Stimulated activated CD8-positive, alpha-beta memory T cell treated with anti-CD3 and anti-CD28 coated beads, Interleukin-2, amount 100 ng/mL, for 48 hours (primary cell): ENCODE measurements at regions not wholly inside any gene's neighbourhood (a gene's known extent, or its start where the extent isn't known, plus 50 kb on each side); places are given as distances from the start of the nearest gene placed in this dataset.
"Not testable (repeated sequence)": the region's sequence is repeated elsewhere in the genome, so short reads cannot be mapped to it uniquely, and the experiment has no call there.

ENCODE experiments used
- DNase-seq, 2 donors: peaks; one replicate each; pipeline ENCODE4 v3.0.0-alpha.2; 2020; ENCODE audit warnings: low read depth in 2 of 2

DNA sequence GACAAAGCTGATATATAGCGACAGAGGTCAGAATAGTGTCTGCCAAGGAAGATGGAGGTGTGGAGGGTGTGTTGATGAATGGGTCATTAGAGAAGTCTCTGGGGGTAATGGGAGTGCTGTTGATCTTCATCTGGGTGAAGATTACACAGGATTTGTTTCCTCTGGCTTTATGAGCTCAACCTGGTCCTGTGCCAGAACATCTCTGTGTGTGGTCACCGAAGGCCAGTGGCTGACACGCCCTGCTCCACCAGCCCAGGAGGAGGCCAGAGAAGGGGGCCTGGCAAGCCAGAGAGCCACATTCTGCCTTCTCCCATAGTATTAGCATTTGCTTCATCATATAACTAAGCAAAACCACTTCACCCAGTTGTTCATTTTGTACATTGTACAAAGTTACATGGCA, 121.1 kb downstream of the ZNF621 start:
- no peak for DNase-seq

DNA sequence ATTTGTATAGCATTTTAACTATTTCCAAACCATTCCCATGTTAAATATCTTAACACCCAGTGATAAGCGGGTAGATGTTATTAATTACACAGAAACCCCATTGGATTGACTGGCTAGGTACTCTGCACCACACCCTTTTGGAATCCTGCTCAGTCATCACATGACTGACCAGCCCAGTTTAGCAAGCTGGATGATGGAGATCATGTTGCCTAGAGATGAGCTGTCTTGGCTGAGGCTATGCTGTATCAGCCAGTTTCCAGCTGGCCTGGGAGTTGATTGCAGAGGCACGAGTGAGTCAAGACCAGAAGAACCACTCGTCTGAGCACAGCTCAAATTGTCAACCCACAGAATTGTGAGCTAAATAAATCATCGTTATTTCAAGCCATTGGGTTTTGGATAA, 124.6 kb downstream of the ZNF621 start:
- no peak for DNase-seq

DNA sequence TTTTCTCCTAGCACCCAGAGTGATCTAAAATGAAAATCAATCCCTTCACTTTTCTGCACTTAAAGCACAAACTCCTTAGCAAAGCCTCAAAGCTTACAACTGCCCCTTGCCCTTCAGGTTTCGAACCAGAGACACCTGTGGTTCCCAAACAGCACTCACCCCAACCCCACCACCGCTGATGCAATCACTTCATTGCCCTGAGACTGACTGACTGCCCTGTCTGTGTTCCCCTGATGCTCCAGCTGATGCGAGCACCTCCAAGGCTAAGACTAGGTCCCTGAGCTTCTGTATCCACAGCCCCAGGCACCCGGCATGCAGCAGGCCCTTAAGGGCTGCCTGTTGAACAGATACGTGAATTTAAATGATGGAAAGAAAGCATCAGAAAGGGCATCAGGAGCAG, 127.3 kb downstream of the ZNF621 start:
- DNase-seq: no peak

DNA sequence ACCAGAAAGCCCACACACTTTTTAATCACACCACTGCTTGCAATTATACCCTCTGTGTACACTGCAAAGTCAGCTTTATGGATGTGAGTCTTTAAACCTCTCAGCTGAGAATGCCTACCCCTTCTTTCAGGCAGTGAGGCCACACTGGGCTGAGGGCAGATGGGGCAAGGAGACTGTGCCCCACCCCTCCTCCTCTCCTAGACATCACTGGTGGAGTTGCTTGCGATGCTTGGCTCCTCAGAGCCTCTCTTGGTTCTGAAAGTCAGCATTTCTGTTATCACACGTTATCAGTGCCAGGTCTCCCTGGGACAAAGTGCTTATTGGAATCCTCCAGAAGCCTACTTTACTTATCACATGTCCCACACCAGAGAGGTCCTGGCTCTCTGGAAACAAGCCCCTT, 128.2 kb downstream of the ZNF621 start:
- no peak for DNase-seq

DNA sequence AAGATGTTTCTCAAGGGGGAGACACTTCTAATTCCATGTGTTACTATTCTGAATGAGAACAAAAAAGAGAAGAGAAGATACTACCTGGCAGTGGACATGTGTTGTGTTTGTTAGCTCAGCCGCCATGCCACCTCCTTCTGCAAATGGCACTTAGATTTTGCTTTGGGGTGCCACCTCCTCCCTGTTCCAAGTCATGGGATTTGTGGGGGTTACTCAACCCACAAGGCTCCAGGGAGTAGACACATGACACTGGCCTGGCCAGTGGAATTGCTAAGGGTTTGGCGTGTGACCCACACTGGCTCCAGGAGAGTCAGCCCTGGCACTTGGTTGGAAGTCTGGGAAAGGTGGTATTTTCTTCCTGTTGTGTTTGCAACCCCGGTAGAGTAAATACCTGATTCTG, 129.1 kb downstream of the ZNF621 start:
- no peak for DNase-seq

DNA sequence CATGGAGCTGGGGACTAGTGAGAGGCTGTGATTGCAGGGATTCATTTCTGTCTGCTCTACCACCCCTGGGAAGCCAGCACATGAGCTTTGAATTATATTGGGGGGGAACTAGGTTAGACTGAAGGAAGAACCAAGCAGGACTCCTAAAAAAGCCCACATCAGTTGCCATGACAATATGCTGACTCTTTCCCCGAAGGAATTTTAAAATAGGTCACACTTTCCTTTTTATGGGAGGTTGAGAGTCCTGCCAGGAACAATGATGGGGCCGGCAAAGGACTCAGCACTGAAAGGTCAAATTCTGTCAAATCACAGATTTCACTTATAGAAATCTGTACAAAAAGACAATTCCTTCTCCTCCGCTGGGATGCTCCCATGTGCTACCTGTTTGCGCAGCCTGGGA, 130.8 kb downstream of the ZNF621 start:
- no peak for DNase-seq

DNA sequence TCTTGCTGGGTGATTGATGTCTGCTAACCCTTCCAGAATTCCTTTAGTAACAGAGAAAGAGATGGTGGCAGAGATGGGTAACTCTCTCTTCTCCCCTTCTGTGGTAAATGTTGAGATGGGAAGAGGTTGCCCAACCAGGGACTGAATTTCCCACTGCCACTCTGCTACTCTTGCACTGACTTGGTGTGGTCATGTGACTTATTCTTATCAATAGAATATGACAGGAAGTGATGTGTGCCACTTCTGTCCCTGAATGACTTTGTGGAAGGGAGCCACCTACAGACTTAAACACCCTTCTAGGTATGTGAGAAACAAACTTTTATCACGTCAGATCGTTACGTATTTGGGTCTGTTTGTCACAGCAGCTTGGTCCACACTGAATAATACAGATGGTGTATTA, 132.9 kb downstream of the ZNF621 start:
- DNase-seq: no peak

DNA sequence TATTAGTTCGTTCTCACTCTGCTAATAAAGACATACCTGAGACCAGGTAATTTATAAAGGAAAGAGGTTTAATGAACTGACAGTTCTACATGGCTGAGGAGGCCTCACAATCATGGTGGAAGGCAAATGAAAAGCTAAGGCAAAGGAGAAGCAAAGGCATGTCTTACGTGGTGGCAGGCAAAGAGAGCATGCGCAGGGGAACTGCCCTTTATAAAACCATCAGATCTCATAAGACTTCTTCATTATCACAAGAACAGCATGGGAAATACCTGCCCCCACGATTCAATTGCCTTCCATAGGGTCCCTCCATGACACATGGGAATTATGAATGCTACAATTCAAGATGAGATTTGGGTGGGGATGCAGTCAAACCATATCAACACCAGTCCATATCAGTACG, 133.5 kb downstream of the ZNF621 start:
- no peak for DNase-seq

DNA sequence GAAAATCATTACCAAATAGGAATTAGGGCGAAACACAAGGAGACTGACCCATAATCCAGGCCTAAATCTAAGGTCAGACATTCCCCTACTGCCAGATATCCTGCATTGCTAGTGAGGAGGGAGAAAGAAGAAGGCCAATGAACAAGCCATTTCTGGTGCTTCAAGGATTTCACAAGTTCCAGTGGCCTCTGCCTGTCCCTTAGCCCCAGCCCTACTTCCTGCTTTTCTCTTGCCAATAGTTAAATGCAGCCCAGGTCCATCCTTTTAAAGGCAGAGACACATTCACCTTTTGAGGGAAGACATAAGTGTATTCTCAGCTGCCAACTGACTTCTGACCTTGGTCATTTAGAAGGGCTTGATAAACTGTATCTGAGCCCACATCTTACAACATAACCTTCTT, 135.8 kb downstream of the ZNF621 start:
- no peak for DNase-seq

DNA sequence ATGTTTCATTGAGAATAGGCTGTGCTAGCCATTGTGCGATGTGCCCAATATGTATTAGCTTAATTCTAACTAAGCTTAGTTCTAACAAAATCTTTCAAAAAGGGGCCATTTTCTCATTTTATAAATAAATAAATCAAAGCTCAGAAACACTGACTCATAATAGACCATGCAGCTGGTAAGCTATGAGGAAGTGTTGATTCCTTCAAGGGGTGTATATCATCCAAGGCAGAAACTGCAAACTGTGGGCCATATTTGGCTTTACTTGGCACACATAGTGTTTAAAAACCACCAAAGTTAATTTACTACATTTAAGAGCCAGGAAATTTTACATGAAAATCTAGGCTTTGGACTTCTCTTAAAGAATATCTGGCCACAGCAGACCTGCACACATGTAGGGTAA, 136.5 kb downstream of the ZNF621 start:
- DNase-seq: no peak

DNA sequence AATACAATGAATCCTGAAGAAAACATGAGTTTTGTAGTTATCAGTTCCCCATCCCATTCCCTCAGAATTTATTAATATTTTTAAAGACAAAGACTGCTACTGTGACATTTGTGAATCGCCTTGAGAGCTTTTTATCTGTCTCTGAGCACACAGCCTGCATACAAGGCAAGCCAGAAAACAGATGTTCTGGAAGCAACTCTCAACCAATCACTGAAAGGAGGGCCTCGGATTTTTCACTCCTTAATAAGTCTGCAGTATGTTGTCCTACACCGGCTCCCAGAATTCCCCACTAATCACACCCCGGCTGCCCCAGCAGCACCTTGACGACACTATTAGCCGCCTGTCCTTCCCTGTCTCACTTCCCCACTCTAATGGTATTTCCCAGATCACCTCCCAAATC, 138.5 kb downstream of the ZNF621 start:
- no peak for DNase-seq

DNA sequence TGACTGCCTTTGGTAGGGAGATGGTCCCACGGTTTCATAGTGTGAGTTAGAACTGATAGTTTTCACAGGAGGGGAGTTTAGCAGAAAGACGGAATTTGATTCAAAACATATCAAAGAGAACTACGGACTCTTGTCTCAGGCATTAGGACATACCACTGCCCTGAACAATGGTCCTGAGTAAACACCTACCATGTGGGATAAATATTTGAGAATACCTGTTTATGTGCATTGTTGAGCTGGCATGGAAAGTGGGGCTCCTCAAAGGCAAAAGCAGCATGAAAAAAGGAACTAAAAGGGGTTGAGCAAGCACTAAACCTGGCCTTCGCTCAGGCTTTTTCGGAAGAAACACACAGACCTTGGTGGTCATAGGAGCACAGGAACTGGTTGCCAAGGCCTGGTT, 144.4 kb downstream of the ZNF621 start:
- no peak for DNase-seq

DNA sequence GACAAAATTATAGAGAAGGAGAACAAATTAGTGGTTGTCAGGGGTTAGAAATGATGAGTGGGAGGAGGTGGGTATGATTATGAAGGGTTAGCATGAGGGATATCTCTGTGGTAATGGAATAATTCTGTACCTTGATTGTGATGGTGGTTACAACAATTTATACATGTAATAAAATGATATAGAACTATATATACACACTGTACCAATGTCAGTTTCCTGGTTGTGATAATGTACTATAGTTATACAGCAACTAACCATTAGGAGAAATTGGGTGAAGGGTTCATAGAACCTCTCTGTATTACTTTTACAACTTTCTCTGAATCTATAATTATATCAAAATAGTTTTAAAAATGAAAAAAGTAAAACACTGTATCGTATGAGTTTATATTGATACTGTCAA, 148.1 kb downstream of the ZNF621 start:
- no peak for DNase-seq

DNA sequence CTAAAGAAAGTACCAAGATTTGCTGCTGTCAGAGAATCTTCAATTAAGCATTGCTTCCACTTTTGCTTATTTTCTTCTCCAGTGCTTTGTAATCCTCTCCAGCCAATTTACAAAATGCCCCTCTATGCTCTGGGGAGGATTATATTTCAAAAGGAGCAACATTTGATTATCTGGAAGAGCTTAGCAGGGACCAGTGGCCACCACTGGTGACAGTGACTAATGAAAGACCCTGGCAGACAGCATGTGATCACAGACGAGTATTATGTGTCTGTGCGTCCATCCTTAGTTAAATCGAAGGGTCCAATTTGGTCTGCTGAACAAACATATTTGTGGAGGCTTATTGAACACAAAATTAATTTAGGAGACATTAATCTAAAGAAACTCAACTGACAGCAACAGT, 152.6 kb downstream of the ZNF621 start:
- no peak for DNase-seq

DNA sequence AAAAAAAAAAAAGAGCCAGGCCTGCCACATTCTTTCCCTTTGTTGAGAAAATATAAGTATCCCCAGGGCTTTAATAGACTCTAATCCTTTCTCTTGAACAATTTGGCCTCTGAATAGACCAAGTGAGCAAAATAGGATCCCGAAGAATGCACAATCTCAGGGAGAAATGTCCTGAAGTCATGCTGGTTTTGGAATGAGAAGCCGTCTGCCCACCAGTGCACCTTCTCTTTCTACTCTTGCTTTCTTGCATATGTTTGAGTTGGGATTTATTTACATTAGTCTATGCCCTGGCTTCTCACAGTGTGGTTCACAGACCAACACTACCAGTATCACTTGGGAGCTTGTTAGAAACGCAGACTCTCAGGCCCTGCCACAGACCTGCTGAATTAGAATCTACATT, 153.0 kb downstream of the ZNF621 start:
- no peak for DNase-seq

DNA sequence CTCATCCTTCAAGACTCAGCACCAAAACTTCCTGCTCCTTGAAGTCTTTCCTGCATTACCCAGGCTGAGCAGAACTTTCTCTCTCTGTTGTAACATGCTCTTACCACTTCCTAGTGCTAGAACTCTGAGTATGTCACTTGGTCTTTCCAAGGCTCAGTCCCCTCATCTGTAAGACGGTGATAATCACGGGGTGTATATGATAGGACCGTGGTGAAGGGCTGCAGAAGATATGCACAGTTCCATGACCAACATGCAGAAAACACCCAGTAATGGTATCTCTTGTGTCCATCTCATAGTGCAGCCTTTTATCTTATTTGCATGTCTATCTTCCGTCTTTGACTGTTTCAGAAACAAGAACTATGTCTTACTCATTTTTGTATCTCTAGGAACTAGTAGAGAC, 154.5 kb downstream of the ZNF621 start:
- DNase-seq: no peak

DNA sequence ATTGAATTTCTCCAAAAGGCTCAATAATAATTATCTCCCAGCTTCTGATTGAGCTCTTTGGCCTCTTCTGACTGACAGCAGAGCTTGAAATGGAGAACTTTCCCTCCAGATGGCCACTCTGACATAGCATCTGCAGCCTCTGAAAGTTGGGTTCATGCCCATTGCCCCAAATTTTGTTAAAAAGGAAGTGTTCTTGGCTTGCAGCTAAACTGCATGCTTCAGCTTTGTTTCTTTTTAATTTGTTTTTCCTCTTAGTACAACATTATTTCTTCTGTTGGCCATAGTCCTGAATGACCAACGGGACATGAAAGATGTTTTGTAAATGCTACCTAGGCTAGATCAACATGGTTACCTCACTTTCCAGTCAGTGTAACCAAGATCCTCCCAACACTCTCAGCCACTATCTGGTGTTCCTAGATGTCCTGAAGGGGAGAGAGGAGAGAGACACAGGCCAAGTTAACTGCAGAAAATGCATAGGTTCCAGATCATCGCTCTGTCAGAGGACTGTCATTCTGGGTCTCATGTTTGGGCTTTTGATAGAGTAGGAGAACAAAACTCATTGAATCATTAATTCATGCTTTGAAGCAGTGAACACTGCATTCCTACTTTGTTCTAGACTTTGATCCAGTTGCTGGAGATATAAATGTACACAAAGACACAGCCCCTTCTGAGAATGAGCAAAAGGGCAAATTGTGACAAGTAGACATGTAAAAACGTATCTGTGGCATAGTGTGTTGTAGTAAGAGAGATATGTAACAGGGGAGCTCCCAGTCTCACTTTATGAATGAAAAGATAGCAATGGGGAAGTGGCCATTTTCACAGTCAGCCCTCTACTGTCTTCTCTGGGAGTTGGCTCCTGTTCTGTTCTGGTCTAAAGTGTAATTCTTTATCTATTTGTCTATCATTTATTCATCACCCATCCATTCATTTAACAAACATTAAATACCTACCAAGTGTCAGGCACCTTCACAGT, 156.2 kb downstream of the ZNF621 start:
- DNase-seq: no peak

DNA sequence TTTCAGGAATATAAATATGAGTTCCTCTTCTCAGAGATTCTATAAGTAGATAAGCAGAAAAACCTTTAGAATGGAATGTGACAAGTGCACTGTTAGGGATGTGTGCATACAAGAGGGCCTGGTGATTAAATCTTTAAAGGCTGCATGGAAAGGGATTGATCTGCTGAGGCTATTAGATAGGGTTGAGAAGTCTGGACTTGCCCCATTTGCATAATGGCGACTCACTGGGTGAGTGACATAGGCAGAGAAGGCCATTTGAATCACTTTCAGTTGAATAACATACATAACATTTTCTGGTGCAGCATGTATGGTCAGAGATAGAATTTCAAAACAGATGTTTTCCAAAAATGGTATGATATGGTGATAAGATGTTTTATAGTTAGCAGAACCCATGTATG, 156.9 kb downstream of the ZNF621 start:
- no peak for DNase-seq

DNA sequence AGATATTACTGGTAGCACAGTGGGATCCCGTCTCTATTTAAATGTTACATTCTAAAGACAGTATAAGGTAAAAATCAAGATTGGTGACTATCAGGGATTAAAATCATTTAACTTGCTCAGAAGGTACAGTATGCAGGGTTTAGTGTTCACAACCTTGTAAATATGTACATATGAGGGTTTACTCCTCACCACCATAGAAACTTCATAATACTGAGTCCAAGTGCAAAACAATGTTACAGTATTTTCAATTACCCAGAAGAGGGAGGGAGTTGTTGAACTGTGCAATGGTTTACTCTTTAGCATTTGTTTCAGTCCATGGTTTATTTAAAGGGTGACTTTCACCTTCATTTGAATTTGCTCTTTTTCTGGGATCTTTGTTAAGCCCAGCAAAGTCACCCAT, 165.1 kb downstream of the ZNF621 start:
- DNase-seq: no peak

DNA sequence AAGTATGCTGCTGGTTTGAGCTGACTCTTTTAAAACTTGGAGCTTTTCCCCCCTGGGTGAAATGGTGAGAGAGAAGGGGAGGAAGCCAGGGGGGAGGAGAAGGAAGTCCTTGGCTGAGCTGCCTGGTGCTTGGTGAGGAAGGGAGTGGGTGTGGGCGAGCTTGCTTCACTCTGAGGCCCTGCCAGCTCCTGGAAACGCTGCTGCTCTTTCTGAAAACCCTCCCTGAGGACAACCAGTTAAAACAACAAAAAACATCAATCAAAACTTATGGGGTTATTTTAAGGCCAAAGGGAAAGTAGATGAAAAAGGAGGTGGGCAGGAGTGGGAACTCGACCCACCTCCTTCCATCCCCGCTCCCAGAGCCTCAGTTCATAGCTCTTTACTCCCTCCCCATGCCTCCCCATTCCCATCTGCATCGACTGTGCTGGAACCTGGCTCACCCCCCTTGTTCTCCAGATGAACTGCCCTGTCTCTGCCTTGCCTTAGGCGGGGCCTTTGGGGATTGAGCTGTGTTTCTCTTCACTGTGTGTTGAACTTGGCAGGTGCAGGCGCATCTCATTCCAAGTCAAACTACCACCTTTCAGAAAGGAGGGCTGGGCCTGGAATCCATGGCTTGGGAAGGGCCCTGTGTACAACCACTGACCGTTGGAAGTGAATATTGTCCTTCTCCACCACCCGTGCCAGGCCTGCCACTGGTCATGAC, 166.1 kb downstream of the ZNF621 start:
- no peak for DNase-seq

DNA sequence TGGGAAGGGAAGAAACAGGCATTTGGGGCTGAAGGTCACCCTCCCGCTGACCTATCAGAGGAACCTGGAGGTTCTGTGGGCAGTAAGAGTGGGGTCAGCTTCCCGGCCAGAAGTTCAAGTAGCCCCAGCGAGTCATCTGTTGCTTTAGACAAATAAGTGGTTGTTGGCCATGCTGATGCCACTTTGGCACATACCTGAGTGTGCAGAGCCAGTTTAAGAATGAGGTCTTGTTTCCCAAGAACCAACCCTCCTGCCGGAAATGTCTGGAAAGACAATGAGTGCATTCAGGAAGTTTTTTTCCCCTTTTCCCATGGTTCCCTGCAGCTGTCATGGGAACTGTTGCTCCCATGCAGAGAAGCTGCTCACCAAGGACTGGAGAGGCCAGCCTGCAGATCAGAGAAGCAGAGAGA, 166.7 kb downstream of the ZNF621 start:
- no peak for DNase-seq

DNA sequence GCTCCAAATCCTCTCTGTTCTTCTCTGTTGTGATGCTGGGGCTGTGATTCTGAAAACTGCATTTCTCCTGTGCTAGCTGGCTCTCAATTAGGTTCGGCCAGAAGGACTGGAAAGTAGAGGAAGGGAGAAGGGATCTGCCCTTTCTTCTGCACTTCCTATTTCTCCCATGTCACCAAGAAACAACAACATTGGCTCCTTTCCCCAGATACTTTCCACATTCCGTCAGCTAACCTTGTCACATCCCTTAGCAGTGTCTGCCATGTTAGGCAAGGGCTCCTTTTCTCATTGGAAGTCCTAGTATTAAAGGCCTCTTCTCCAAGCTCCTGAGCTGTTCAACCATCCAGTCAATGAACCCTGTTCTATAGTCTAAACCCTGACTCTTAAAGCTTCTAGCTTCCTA, 171.1 kb downstream of the ZNF621 start:
- DNase-seq: no peak

DNA sequence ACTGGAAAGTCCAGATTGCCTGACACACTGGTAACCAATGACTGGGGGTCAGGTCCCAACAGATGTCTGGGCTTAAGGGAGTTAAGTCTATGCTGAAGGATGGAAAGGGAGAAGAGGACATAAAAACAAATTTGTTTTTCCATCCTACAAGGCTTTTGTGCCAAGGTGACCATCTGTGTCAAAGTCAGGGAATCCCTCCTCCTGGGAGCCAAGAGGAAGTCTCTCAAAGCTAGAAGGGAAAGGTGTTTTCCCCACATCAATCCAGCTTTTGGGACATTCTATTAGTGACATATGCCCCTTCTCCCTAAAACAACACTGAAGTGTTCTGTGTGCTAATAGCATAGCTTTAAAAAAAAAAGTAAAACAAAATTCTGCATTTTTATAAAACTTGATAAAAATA, 173.9 kb downstream of the ZNF621 start:
- not testable (repeated sequence) for DNase-seq
